Testis (tissue), 2 donors: ENCODE measurements at regions not wholly inside any gene's neighbourhood (a gene's known extent, or its start where the extent isn't known, plus 50 kb on each side); places are given as distances from the start of the nearest gene placed in this dataset.

Experiments
- POLR2A ChIP-seq: fragments of 450-650 bp; IDR thresholded peaks from one replicate; pipeline ENCODE4 v1.6.1; 2017; ENCODE audit warnings: antibody characterized with exemption, mild to moderate bottlenecking, moderate library complexity
- TF ChIP-seq, protein P1 (sequence below), 3 experiments: fragments of 450-650 bp in 2 of 3; fragments of 200-600 bp in 1 of 3; sonication (generic) in 1 of 3; IDR thresholded peaks; one replicate each; pipeline ENCODE4 v1.5.1; 2016 to 2019; ENCODE audit warnings: antibody characterized with exemption in 3 of 3, mild to moderate bottlenecking in 2 of 3, moderate library complexity in 1 of 3

GRCh38 chr1:173377266-173377665, 99.9 kb upstream of the PRDX6 start:
- no peak for TF ChIP-seq POLR2A
- TF ChIP-seq, protein P1, sequence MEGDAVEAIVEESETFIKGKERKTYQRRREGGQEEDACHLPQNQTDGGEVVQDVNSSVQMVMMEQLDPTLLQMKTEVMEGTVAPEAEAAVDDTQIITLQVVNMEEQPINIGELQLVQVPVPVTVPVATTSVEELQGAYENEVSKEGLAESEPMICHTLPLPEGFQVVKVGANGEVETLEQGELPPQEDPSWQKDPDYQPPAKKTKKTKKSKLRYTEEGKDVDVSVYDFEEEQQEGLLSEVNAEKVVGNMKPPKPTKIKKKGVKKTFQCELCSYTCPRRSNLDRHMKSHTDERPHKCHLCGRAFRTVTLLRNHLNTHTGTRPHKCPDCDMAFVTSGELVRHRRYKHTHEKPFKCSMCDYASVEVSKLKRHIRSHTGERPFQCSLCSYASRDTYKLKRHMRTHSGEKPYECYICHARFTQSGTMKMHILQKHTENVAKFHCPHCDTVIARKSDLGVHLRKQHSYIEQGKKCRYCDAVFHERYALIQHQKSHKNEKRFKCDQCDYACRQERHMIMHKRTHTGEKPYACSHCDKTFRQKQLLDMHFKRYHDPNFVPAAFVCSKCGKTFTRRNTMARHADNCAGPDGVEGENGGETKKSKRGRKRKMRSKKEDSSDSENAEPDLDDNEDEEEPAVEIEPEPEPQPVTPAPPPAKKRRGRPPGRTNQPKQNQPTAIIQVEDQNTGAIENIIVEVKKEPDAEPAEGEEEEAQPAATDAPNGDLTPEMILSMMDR (IDR thresholded peaks at IDR 0.05) = no peak
